GM20000 (cell line): ENCODE measurements at regions not wholly inside any gene's neighbourhood (a gene's known extent, or its start where the extent isn't known, plus 50 kb on each side); places are given as distances from the start of the nearest gene placed in this dataset.

Source experiments
- DNase-seq: peaks from one replicate; pipeline ENCODE4 v3.0.0; 2012; ENCODE audit warnings: low spot score
- TF ChIP-seq, protein P1 (sequence below): IDR thresholded peaks from 2 replicates; pipeline ENCODE4 v1.5.1; 2012; ENCODE audit warnings: mild to moderate bottlenecking, control low read depth; ENCODE audit errors: extremely low read depth, missing control alignments

DNA sequence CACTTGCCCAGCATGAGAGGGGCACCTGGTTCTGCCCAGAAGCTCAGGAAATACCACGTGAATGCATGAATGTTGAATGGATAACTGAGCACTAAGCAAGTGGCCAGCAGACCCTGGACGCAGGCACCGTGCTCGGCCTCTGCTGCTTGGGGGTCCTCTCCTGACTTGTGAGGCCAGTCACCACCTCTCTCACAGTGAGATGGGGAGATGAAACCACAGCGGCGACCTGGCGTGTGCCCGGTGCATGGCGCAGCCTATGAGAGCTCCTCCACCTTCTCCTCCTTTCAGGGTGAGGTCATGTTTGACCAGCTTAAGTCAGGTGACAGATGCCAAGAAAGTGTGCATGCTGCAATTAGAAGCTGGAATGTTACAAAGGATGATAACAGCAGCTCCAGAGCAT, 75.5 kb downstream of the HMX1 start:
- TF ChIP-seq, protein P1, sequence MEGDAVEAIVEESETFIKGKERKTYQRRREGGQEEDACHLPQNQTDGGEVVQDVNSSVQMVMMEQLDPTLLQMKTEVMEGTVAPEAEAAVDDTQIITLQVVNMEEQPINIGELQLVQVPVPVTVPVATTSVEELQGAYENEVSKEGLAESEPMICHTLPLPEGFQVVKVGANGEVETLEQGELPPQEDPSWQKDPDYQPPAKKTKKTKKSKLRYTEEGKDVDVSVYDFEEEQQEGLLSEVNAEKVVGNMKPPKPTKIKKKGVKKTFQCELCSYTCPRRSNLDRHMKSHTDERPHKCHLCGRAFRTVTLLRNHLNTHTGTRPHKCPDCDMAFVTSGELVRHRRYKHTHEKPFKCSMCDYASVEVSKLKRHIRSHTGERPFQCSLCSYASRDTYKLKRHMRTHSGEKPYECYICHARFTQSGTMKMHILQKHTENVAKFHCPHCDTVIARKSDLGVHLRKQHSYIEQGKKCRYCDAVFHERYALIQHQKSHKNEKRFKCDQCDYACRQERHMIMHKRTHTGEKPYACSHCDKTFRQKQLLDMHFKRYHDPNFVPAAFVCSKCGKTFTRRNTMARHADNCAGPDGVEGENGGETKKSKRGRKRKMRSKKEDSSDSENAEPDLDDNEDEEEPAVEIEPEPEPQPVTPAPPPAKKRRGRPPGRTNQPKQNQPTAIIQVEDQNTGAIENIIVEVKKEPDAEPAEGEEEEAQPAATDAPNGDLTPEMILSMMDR = no peak
- DNase-seq = no peak

DNA sequence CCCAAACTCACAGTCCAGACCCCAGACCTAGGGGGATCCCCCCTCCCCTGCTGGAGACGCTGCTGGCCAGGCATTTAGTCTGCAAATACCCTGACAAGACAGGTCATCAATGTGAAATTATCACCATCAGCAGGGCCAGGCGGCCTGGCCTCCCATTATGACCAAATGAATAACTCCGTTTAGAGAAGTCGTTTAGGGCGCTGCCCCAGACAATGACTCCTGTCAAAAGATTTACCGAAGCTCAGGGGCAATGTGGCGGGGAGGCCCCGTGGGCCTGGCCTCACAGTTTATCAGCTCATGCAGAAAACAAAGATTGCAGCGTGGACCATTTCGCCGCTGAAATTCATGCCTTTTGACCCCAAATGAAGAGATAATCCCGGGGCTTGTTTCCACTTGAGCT, 76.5 kb downstream of the HMX1 start:
- TF ChIP-seq, protein P1 = no peak

DNA sequence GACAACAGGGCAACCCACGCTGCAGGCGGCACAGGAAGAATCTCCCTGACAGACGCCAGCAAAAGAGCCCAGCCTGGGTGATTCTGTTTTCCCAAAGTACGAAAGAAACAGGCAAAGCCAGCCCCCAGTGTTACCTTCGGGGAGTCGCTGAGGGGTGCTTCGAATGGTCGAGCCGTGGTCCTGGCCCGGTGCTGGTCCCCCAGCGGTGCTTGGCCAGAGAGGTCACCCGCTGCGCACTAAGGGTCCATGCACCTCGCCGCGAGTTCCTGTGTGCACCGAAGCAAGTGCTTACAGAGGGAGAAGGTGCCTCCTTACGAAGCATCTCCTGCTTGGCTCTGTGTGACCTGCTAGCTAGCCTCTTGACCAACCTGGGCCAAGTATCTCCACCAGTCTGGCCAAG, 77.1 kb downstream of the HMX1 start:
- no peak for DNase-seq
- TF ChIP-seq, protein P1 = no peak

More for the DNA sequence above, 76.5 kb downstream of the HMX1 start:
- no peak for DNase-seq

DNA sequence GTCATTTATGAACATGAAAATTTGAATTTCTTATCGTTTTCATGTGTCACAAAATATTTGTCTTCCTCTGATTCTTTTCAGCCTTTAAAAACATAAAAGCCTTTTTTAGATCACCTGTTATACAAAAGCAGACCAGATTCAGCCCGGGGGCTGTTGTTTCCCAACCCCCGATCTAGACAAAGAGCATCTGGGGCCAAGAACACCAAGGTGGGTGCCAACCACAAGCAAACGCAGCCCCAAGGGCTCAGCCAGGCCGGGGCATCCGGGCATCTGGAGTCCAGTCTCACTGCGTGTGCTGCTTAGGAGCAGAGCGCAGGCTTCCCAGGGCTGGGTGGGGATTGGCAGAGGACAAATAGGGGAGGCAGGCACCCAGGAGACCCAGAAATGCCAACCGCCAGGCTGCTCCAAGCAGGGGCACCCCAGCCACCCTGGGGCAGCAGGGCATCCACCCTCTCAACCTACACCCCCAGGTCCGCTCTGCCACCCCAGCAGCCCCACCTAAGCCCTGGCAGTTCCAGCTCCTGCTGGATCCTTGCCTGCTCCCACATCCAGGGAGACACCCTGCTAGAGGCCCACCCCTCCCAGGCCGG, 78.0 kb downstream of the HMX1 start:
- DNase-seq = no peak
- TF ChIP-seq, protein P1 = no peak

DNA sequence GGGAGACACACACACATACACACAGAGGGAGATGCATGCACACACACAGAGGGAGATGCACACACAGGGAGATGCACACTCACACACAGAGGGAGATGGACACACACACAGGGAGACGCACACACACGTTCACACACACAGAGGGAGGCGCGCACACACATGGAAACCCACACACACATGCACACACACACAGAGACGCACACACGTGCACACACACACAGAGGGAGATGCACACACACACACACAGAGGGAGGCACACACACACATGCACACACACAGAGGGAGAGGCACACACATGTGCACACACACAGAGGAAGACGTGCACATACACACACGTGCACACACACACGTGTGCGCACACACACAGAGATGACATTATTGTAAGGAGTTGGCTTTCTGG, 79.1 kb downstream of the HMX1 start:
- DNase-seq = no peak
- TF ChIP-seq, protein P1 = no peak

DNA sequence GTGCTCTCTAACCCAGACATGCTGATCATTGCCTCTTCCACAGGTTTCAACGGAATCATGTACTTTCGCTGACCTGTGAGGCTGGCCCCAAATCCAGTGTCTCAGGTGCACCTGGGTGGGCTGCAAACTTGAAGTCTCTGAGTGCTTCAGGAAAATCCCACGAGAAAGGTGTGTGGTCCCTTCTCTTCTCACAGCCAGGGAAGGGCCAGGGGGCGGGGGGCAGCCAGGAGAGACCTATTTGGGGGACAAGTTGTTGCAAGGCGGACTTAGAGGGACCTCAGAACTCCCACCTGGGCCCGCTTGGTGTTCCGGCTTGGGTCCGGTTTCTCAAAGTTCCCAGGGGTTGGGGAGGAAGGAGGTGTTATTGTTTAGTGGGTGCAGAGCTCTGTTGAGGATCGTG, 80.0 kb downstream of the HMX1 start:
- DNase-seq = no peak
- TF ChIP-seq, protein P1 = no peak

DNA sequence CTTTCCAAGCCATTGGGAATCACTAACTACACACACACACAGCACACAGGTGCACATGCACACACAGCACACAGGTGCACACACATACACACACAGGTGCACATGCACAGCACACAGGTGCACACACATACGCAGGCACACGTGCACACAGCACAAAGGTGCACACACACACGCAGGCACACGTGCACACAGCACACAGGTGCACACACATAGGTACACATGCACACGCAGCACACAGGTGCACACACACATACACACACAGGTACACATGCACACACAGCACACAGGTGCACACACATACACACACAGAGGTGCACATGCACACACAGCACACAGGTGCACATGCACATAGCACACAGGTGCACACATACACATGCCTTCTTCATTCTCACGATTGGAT, 80.9 kb downstream of the HMX1 start:
- TF ChIP-seq, protein P1 = no peak
- no peak for DNase-seq
